ENCODE measurements at regions not wholly inside any gene's neighbourhood (a gene's known extent, or its start where the extent isn't known, plus 50 kb on each side); places are given as distances from the start of the nearest gene placed in this dataset.

DNA sequence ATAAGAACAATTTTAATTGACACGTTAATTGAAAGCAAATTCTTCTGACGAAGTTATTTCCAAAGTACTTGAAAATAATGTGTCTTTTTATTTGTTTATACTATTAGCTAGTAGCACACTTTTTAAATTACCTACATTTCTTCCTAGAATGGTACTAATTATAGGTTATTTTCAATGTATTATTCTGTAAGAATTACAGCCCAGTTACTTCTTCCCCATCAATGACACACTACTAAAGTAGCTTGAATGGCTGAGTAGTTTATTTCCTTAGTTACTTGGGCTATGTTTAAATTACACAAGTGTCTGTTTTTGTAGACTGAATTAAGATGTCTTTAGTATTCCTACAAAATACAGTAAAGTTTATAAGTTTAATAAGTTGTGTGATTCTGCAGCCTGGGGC lies 217.6 kb upstream of the IL12A start:
- Histone ChIP-seq H3K27ac (replicated peaks) (no peak overlapping the region), H3K36me3 (no peaks in the 10 kb centered on the region), H3K27me3 (ENCODE audit: low read depth) (no peaks in the 10 kb centered on the region), H3K4me3 (no peak overlapping the region), H3K9me3 (replicated peaks) (no peaks in the 10 kb centered on the region), H3K4me1 (peaks cover 55% of the 10 kb centered on the region)
- TF ChIP-seq, protein P1, sequence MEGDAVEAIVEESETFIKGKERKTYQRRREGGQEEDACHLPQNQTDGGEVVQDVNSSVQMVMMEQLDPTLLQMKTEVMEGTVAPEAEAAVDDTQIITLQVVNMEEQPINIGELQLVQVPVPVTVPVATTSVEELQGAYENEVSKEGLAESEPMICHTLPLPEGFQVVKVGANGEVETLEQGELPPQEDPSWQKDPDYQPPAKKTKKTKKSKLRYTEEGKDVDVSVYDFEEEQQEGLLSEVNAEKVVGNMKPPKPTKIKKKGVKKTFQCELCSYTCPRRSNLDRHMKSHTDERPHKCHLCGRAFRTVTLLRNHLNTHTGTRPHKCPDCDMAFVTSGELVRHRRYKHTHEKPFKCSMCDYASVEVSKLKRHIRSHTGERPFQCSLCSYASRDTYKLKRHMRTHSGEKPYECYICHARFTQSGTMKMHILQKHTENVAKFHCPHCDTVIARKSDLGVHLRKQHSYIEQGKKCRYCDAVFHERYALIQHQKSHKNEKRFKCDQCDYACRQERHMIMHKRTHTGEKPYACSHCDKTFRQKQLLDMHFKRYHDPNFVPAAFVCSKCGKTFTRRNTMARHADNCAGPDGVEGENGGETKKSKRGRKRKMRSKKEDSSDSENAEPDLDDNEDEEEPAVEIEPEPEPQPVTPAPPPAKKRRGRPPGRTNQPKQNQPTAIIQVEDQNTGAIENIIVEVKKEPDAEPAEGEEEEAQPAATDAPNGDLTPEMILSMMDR (IDR thresholded peaks at IDR 0.05; ENCODE audit: borderline replicate concordance) = no peak
- DNase-seq = no peak
- intact Hi-C loops (cut with micrococcal nuclease) = no loop called here

DNA sequence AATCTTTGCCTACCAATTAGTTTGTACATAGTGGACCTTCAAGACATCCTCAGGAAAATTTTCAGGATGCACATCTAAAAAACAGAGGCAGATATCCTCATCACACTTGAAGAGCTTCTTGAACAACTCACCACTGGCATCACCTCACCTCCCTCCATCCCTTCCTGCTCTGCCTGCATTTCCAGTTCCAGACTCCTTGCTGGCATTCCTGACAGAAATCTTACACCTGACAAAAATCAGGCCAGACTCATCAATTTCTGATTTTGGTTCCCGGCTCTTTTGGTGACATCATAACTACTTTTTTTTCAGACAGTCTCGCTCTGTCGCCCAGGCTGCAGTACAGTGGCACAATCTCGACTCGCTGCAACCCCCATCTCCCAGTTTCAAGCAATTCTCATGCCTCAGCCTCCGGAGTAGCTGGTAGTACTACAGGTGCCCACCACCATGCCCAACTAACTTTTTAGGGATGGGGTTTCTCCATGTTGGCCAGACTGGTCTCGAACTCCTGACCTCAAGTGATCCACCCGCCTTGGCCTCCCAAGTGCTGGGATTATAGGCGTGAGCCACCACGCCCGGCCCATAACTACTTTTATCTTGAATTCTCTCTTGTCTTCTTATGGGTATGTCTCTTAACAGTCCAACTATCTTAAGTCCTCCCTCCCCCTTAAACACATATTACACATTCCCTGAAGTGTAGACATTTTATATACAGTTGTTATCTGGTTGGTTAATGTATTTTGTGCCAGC lies 216.6 kb upstream of the IL12A start:
- intact Hi-C loops (cut with micrococcal nuclease) = no loop called here
- H3K4me1 ChIP-seq = peaks cover 55% of the 10 kb centered on the region
- TF ChIP-seq, protein P1 (IDR thresholded peaks at IDR 0.05; ENCODE audit: borderline replicate concordance) = no peak
- H3K27me3 ChIP-seq (ENCODE audit: low read depth) = no peaks in the 10 kb centered on the region
- no peaks in the 10 kb centered on the region for H3K9me3 ChIP-seq (replicated peaks)
- no peak overlapping the region for H3K27ac ChIP-seq (replicated peaks)
- no peaks in the 10 kb centered on the region for H3K36me3 ChIP-seq
- DNase-seq = no peak
- no peak overlapping the region for H3K4me3 ChIP-seq

DNA sequence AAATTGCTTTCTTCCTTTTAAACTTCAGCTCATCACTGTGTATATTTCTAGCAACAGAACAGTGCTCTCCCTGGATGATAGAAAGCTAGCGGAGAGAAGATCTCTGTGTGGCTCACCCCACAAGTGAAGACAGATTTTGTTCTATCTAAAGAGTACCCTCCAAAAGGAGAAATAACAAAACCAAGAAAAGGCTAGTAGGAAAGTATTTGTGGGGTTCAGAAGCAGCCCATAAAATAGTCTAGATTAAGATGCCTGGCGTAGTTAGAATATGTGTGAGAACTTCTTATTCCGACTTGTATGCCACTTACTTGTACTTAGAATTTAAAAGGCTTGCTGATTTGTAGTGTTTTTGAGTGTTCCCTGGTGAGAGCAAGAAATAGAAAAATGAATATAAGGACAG lies 214.9 kb upstream of the IL12A start:
- Histone ChIP-seq H3K4me1 (peaks cover 42% of the 10 kb centered on the region), H3K27ac (replicated peaks) (no peak overlapping the region), H3K9me3 (replicated peaks) (no peaks in the 10 kb centered on the region), H3K4me3 (no peak overlapping the region), H3K36me3 (no peaks in the 10 kb centered on the region), H3K27me3 (ENCODE audit: low read depth) (no peaks in the 10 kb centered on the region)
- intact Hi-C loops (cut with micrococcal nuclease) = no loop called here
- no peak for DNase-seq
- TF ChIP-seq, protein P1 (IDR thresholded peaks at IDR 0.05; ENCODE audit: borderline replicate concordance) = no peak

DNA sequence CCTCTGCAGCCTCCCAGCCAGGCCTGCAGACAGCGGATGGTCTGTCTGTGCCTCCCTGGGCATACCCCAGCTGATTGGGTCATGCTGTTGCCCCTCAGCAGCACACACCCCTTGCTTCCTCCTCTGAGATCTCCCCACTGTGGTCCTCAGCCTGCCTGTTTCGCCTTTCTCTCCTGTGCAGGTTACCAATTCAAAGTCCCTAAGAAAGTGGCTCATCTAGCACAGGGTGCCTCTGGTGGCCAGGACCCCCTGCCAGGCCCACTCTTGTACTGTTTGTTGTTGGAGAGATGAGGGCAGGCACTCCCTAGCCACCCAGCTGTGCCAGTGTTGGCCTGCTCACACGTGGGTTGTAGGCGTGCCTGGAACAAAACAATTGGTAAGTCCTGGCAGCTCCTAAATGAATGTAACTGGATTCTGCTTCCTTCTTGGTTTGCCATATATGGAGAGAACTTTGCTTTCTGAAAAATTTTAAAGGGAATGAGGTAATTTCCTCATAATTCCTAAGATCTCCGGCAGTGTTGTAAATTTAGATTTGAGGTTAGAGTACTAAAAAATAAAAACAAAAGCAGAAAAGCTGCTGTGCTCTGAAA lies 213.2 kb upstream of the IL12A start:
- no peaks in the 10 kb centered on the region for H3K27me3 ChIP-seq (ENCODE audit: low read depth)
- no peak overlapping the region for H3K4me3 ChIP-seq
- TF ChIP-seq, protein P1 (IDR thresholded peaks at IDR 0.05; ENCODE audit: borderline replicate concordance) = no peak
- H3K36me3 ChIP-seq = no peaks in the 10 kb centered on the region
- H3K27ac ChIP-seq (replicated peaks) = peak overlapping the region; percentile 78
- H3K4me1 ChIP-seq = peaks cover 45% of the 10 kb centered on the region
- peak; percentile 29 for DNase-seq
- intact Hi-C loops (cut with micrococcal nuclease) = no loop called here
- H3K9me3 ChIP-seq (replicated peaks) = no peaks in the 10 kb centered on the region

DNA sequence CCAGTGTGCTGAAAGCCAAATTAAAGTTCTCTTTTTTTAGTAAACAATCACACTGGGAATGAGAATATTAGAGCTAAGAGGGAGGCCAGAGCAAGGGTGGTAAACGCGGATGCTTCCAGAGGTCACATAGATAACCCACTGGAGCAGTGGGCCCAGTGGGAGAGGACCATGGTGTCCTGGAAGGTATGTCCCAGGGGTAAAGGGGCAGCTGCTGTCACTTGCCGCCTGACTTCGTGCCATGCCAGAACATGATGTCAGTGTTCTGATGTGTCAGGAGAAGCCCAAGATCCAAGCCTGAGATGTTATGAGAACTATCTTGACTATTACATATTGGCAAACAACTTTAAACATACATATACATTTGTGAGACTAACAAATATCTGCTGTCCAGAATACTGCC lies 211.9 kb upstream of the IL12A start:
- TF ChIP-seq, protein P1 (IDR thresholded peaks at IDR 0.05; ENCODE audit: borderline replicate concordance) = no peak
- Histone ChIP-seq H3K9me3 (replicated peaks) (no peaks in the 10 kb centered on the region), H3K4me1 (peaks cover 45% of the 10 kb centered on the region), H3K27me3 (ENCODE audit: low read depth) (no peaks in the 10 kb centered on the region), H3K27ac (replicated peaks) (peak overlapping the region; percentile 78), H3K4me3 (peak overlapping the region; percentile 5), H3K36me3 (no peaks in the 10 kb centered on the region)
- DNase-seq = peak; percentile 42
- intact Hi-C loops (cut with micrococcal nuclease) = no loop called here
